ENCODE measurements at regions not wholly inside any gene's neighbourhood (a gene's known extent, or its start where the extent isn't known, plus 50 kb on each side); places are given as distances from the start of the nearest gene placed in this dataset.

DNA sequence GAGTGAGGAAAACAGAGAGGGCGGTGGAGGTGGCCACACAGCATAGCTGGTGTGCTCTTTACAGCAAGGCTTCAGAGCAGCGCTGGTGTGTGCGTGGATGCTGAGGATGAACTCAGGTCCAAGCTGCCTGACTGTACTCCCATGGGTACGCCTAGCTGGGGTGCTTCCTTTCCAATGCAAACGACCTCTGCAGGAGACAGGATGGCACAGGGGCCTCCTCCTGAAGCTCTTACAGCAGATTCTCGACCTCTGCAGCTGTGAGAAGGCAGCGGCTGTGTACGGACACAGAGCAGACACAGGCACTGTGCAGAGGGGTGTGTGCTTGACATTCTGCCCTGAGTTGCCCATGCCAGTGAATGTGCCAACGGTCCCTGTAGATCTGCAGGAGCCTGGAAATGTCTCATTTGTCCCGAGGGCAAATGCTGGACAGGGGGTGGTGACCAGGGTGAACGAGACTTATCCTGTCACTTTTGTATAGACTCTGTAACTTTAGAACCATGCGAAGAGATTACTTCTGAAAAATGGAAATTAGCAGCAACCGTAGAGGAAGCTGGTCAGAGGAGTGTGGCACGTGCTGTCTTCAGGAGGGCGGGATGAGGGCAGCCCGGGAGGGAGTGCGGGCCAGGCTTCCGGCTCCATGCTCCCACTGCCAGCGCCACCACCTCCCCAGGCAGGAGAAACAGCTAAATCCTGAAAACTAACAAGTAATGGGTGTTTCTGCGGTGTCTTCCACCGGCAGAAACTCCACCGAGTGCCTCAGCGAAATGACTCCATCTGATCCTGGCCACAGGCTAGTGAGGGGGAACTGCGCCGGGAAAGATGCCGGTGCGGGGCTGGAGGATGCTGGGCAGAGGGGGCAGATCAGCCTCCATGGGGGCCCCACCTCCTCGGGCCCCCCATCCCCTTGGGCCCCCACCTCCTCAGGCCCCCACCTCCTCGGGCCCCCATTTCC, 120.9 kb upstream of the RPS6KA2 start:
- DNase-seq: no peak

DNA sequence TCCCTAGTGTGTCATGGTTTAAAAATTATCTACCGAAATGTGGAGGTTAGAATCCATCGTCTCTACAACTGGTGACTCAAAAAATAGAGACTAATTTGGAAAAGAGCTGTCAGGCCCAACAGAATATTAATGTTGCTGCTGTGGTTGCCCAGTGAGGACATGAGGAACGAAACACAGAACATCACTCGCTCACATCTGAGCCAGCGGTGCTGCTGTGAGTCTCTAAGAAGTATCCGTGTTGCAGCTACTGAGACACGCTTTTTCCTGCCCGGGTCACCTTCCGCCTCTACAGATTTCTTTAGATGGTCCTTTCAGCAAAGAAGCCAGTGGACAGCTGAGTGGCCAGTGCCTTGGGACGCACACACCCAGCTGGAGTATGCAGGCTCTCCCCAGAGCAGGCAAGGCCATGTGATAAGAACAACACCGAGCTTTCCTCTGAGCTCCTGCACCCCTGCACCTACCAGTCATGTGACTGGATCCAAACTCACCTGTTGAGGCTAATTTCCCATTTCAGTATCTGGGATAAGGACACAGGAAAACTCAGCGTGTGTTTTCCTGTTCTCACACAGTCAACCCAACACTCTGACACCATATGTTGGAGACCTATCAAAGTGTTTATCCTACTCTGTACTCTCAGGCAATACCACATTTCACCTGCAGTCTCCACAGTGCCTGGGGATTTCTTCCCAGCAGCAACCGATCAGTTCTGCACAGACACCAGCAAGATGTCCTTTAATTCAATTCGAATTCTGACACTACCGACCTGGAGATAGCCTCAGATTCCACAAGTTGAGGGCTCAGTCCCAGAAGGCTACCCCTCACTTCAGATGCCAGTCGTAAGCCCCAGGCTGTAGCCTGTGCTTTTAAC, 119.0 kb upstream of the RPS6KA2 start:
- no peak for DNase-seq

DNA sequence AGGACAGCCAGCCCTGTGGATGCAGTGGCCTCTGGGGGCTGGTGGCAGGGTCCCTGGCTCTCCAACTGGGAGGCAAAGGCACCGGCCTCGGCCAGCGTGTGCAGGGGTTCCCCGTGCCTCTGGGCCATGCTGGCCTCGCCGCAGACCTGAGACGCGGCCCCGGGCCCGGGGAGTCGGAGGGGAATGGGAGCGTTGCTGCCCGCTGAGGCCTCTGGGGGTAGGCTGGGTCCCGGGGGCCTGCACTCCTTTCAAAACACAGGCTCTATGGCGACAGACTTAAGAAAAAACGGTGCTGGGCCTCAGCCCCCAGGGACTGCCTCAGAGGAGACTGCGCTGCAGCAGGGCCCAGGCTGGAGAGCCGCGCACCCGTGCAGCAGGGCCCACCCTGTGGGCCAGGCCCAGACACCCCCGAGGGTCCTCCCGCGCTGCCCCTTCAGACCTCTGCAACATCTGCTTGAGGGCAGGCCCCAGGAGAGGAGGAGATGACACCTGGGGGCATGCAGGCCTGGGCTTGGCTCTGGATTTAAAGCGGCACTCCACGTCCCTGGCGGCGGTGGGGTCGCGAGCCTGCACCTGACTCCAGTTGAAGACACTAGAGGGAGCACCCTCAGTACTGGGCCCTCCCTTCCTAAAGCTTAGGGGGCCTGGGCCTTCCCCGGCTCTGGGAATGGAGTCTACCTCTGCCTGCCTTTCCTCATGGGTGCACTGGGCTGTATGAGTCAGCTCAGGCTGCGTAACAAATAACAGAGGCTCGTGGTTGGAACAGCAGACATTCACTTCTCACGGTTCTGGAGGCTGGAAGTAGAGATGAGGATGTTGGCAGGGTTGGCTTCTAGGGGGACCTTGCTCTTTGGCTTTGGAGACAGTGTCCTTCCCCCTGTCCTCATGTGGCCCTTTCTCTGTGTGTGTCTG, 117.4 kb upstream of the RPS6KA2 start:
- DNase-seq: no peak

DNA sequence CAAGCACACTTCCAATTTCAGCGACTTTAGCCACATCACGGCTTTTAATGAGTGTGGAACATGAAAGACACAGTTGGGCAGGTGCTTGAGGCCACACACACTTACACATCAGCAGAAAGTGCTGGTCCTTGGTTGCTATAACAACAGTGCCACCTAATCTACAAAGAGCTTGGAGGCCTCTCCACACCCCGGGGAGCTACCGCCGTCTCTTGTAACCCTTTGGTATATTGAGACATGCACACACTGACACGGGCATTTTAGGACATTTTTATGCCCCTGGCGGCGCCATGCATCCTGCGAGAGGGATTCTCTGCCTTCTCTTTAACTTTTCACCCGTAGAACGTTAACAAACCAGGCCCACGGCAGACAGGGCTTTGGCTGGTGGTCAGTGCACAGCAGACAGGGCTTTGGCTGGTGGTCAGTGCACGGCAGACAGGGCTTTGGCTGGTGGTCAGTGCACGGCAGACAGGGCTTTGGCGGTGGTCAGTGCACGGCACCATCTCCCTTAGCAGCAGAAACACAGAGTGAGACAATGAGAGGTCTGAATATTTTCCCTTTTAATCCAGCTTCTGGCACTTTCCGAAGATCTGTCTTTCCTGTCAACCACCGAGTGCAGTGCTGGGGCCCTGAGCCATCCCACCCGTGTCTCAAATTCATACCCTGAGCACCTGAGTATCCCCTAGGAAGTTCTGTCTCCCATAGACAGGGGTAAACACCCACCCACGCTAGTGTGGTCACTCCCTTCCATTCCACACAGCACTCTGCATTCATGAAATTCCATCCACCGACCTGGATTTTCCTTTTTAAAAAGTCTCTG, 116.6 kb upstream of the RPS6KA2 start:
- no peak for DNase-seq

DNA sequence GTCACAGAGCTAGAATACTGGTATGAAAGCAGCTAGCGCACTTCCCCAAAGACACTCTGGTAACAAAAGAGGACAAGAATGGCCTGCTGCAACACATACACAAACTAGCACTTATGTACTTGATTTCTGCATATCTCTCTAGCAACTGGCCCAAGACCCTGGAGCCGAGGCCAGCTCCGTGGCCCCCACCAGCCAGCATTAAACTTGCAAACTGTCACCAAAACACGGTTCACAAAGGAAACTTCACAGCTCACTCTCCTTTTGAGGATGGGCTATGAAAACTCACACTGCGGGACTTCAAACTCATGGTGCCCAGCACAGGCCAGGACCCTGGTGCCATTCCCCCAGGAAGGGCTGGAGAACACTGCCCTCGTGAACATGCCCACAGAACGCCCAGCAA, 115.9 kb upstream of the RPS6KA2 start:
- no peak for DNase-seq

DNA sequence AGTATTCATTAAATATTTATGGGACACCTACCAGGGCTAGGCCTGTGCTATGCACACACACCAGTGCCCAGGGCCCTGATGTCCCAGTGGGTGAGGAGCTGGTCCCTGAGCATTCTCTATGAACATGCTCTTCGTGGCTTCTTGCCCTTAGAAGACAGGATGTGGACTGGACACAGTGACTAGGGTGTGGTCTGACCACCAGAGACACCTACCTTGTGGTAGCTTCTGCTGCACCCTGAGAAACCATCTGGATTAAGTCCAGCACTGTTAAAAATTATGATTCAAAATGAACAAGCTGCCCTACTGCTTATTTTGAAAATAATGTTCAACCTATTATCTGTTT, 112.9 kb upstream of the RPS6KA2 start:
- no peak for DNase-seq

DNA sequence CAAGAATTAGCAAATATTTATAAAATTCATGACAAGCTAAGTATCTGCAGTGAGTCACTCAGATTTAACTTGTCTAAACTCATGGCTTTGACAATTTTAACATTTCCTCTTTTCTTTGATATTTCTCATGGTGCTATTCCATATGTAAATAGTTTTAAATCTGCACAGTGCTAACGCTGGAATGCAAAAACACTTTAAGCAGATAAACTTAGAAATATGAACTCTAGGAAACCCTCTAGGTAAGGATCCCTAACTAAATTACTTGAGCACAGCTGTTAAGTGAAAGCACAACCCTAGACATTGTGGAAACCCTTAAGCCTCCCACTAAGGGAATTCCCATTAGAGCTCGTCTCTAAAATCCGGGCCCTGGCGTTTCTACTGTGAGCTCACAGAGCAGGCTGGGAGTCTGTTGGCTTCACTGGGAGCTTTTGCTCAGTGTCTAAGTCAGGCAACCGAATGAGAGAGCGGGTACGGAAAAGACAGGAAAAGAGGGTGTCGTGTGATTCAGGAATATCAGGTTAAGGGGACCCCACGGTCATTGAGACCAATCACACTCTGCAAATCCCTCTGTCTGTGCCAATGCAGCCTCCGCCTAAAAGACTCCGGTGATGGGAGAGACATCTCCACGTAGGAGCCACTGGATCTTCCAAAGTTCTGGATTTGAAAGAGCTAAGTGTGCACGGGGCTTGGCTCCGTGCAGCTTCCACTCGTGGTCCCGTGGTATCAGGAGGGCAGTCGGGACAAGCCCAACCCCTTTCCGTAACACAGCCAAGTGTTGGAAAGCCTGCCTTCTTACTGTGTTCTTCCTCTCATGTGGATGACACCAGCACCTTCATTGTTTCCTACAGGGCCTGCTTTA, 112.3 kb upstream of the RPS6KA2 start:
- no peak for DNase-seq

DNA sequence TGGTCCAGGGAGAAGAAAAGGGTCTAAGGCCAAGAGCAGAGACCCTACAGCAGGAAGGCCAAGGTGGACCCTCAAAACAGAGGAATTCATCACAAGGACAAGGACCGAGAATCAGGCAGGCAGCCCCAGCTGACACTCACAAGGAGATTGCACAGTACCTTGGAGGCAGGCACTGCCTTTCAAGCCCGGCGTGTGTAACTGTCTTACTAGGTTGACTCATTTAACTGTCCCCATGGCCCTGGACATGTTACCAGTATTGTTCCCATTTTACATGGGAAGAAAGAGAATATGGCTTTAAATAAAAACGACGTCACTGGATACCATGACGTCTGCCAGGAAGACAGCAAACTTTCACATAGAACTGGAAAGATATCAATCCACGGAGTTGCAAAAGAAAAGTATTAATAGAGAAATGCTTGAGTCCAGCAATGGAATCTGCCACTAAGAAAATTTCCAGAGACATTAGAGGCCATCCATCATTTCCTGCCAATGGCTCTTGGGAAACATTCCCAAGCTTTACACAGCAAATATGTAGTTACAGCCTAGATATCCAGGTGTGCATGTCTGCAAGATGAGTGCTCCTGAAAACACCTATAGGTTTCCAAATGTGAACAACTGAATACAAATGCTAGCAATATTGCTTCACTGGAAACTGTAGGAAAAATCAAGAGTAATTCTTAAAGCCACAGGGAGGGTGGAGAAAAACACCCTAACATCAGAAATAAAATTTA, 111.5 kb upstream of the RPS6KA2 start:
- DNase-seq: no peak

DNA sequence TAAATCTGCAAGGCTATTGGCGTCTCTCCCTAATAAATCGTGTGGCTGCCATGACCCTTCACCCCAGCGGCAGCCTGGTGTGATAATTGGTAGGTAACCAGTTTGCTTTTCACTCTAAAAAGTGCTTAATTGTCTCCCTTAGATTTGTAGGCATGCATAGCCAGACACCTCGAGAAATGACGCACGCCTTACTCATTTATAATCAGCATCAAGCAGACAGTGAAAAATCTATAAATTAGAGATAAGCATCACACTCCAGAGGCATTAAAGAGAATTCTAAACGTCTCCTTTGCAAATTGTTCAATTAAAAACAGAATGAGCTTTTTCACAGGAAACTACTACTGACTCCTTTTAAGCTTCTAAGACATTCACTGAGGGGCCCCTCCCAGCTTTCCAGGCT, 110.2 kb upstream of the RPS6KA2 start:
- DNase-seq: no peak

DNA sequence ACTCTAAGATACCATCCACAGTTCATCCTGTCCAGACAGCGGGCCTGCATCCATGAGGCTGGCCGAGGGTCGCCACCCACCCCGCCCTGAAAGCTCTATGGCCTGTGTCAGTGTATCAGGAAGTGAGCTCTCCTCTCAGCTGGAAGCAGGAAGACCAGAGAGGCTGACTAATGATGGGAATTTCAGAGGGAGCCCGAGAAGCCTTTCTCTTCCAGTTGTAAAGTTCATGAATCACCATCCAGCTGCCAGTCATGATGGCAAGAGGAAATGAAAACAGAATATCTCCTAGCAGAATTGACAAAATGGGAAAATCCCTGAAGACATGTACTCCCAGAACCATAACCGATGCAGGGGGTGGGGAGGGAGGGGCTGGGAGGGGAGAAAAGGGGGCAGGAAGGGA, 109.6 kb upstream of the RPS6KA2 start:
- DNase-seq: no peak

DNA sequence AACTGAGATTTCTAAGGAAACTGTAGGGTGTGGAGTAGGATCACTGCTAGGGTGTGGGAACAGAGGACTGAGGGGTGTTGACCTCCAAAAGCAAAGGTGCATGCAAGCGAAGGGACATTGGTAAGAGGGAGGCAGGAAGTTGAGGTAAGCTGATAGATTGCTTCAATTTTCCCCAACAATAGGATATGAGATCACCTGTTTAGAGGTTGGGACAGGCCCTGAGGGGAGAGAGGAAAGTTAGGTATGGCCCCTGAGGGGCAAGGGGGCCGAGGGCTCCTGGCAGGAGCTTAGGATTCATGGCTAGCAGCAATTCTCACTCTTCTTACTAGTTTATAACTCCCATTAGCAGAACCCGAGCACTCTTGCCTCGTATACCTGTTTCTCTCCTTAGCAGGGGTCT, 106.8 kb upstream of the RPS6KA2 start:
- DNase-seq: no peak

DNA sequence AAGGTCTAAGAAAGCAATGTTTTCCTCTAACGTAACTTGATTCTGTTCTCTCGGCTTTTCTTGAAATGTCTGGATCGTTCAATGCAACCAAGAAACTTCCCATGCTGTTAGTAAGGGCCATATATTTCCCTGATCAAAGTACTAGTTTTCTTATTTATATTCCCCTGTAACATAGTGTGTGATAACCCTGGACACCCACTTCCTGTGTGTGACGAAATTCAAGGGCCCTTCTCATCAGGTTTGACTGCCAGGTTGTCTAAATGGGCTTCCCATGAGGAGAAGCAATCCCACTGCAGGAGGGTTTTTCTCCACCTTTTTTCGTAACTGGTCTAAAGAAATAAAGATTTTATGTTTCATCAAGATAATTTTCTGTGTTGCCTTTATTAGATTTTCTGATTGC, 102.6 kb upstream of the RPS6KA2 start:
- DNase-seq: no peak

DNA sequence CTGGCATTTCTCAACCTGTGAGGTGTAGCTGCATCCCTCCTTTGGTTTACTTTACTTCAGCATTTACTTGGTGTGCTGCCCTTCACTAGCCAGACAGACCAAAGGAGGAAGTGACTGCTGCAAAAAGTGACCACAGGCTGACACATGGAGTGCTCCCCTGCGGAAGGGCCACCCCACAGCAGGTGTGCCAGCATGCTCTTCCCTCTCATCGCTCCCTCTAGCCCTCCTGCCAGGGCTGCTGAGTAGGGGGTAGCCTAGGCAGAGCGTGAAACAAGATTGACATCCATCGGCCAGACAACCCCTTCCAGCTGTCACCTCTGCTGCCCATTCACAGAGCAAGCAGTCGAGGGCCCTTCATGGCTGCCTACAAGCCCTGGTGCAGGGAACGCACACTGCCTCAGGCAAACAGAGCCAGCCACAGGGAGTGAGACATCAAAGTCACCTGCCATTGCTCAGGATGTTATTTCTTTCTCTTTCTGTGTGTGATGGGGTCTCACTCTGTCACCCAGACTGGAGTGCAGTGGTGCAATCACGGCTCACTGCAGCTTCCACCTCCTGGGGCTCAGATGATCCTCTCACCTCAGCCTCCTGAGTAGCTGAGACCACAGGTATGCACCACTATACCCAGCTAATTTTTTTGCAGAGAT, 102.0 kb upstream of the RPS6KA2 start:
- no peak for DNase-seq

DNA sequence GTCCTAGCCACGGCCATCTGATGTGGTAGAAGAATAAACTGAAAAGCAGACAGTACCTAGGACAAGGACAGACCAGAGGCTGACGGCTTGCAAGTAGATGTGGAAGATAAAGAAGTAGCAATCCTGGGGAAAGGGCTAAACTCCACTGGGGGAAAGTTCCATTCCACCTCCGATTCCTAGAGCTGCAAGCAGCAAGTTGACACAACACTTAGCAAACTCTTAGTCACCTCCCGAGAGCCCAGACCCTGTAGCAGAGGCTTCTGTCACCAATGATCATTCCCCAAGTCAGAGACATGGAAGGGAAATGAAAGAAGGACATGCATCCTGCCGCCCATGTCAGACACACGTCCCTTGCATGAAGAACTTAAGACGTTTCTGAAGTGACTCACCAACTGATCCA, 99.2 kb upstream of the RPS6KA2 start:
- no peak for DNase-seq

DNA sequence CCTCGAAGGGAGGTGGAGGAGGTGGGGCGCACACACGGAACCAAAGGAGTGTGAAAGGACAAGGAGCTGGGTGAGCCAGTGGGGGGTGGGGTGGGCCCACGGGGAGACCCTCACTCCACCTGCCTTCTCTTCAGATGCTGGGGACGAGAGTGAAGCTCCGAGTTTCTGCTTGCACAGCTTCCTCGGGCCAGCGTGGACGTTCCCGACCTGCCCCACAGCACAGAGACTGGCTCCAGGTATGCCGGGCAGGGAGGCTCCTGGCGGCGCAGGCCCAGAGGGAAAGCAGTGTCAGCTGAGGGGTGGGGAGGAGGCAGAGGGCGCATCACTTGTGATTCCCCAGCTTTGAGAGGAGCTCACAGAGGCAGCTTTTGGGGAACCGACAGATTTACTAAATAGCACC, 98.5 kb upstream of the RPS6KA2 start:
- no peak for DNase-seq

DNA sequence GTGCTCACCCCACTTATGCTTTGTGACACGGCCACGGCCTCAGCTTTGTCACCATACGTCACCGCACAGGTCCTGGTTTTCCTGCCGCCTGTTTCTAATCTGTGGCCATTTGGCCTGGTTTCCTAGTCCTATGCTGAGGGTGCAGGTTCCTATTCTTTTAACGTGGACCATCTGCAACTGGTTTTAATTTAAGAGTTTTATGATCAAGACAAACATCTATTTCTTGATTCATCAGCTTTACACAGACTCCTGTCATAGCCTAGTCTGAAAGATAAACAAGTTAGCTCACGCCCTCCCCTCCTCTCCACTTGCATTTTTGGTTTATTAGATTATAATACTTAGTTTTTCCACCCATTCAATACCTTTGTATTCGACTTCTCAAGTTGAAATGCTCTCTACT, 97.5 kb upstream of the RPS6KA2 start:
- no peak for DNase-seq

DNA sequence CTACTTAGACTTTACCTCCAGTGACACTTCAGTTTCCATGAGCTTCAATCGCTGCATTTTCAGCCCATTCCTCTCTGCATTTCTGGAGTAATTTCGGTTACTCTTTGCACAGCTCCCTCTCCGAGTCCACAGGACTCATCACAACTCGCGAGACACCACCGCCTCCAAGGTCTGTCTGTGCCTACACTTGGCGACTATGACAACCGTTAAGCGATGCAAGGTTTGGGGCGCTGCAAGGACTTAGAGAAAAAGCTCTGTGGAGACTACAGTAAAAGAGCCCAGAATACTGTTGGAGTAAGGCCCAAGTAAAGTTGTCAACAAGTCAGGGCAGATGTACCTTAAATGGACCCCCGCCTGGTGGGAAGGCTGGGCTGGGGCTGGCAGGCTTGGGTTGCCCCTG, 95.7 kb upstream of the RPS6KA2 start:
- no peak for DNase-seq

DNA sequence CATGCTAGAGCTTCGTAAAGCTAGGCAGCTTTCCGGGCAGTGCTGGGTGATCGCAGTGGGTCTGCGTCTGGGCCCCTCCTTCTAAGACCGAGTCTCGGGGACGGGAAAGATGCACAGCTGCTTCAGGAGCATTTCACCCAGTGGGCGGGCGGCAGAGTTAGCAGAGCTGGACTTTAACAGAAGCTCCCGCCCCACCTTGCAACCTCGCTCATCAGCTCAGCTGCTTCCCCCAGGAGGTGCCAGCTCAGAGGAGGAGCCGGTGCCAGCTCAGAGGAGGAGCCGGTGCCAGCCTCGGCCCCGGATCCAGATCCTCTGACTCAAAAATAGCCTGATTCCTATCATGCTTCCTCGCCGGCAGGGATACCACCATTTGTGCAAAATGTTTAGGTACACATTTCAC, 94.5 kb upstream of the RPS6KA2 start:
- DNase-seq: no peak

DNA sequence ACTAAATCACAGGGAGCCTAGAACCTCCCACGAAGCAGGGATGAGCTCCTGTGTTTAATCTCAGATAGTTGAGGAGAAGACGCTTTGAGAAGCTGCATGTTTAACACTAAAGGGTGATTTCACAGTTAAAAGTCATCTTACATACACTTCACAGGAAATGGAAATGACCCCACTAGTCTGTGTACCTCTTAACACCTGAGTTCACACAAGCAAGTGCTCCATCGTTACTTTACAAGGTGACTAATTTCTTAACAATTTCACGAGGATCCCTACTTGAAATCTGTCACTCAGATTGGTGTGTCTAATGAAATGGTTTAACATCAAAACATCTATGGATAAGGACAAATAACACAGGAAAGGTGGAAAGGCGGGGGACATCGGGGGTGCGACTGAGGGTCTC, 93.8 kb upstream of the RPS6KA2 start:
- no peak for DNase-seq

DNA sequence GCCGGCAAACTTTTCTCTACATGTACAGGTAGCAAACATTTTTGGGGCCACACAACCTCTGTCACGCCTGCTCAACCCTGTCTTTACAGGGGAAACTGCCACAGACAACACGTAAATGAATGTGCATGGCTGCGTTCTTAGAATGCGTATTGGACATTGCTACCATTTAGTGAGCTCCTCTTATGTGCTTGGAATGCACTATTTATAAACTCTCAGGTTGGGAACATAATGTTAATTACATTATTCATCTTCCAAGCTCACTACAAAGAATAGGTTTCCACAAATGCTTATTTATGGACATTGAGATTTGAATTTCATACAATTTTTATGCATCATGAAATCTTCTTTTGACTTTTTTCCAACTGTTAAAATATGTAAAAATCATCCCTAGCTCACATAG, 92.0 kb upstream of the RPS6KA2 start:
- no peak for DNase-seq
